HG03469 (cell line): ENCODE measurements at regions not wholly inside any gene's neighbourhood (a gene's known extent, or its start where the extent isn't known, plus 50 kb on each side); places are given as distances from the start of the nearest gene placed in this dataset.
"Not testable (repeated sequence)": the region's sequence is repeated elsewhere in the genome, so short reads cannot be mapped to it uniquely, and the experiment has no call there.

Source experiments
- ATAC-seq: cut with Tn5 transposase; IDR thresholded peaks from one replicate; pipeline ENCODE4 v1.9.1; 2021; ENCODE audit warnings: mild to moderate bottlenecking, moderate library complexity, moderate number of reproducible peaks; ENCODE audit not compliant: unreplicated experiment

GRCh38 chr14:41549821-41550607 lies 56.7 kb upstream of the LRFN5 start:
- no peak for ATAC-seq

- no peak for ATAC-seq
Observed at GRCh38 chr14:41549282-41549681, 57.4 kb upstream of the LRFN5 start.

GRCh38 chr14:41548666-41549065 lies 58.0 kb upstream of the LRFN5 start:
- no peak for ATAC-seq

GRCh38 chr14:41541333-41541732 lies 65.3 kb upstream of the LRFN5 start:
- no peak for ATAC-seq

- no peak for ATAC-seq
Observed at GRCh38 chr14:41532255-41532654, 74.4 kb upstream of the LRFN5 start.

- ATAC-seq: no peak
Observed at GRCh38 chr14:41521891-41522290, 84.8 kb upstream of the LRFN5 start.

- not testable (repeated sequence) for ATAC-seq
Observed at GRCh38 chr14:41518030-41518429, 88.6 kb upstream of the LRFN5 start.

GRCh38 chr14:41506552-41506951 lies 100.1 kb upstream of the LRFN5 start:
- ATAC-seq: no peak

- no peak for ATAC-seq
Observed at GRCh38 chr14:41505491-41505890, 101.2 kb upstream of the LRFN5 start.

GRCh38 chr14:41498959-41499358 lies 107.7 kb upstream of the LRFN5 start:
- no peak for ATAC-seq

GRCh38 chr14:41490323-41490722 lies 116.4 kb upstream of the LRFN5 start:
- ATAC-seq: no peak

- no peak for ATAC-seq
Observed at GRCh38 chr14:41489315-41489972, 117.2 kb upstream of the LRFN5 start.

GRCh38 chr14:41488401-41488800 lies 118.3 kb upstream of the LRFN5 start:
- no peak for ATAC-seq

- no peak for ATAC-seq
Observed at GRCh38 chr14:41482861-41483260, 123.8 kb upstream of the LRFN5 start.

- ATAC-seq: no peak
Observed at GRCh38 chr14:41476526-41476925, 130.2 kb upstream of the LRFN5 start.

GRCh38 chr14:41461380-41461779 lies 145.3 kb upstream of the LRFN5 start:
- ATAC-seq: no peak

GRCh38 chr14:41457393-41457792 lies 149.3 kb upstream of the LRFN5 start:
- no peak for ATAC-seq

GRCh38 chr14:41449066-41449465 lies 157.6 kb upstream of the LRFN5 start:
- ATAC-seq: no peak

GRCh38 chr14:41446008-41446407 lies 160.7 kb upstream of the LRFN5 start:
- ATAC-seq: no peak

GRCh38 chr14:41423503-41423902 lies 183.2 kb upstream of the LRFN5 start:
- ATAC-seq: no peak

- not testable (repeated sequence) for ATAC-seq
Observed at GRCh38 chr14:41421308-41421707, 185.4 kb upstream of the LRFN5 start.

- ATAC-seq: no peak
Observed at GRCh38 chr14:41419709-41420108, 187.0 kb upstream of the LRFN5 start.
